ENCODE measurements at regions not wholly inside any gene's neighbourhood (a gene's known extent, or its start where the extent isn't known, plus 50 kb on each side); places are given as distances from the start of the nearest gene placed in this dataset.

DNA sequence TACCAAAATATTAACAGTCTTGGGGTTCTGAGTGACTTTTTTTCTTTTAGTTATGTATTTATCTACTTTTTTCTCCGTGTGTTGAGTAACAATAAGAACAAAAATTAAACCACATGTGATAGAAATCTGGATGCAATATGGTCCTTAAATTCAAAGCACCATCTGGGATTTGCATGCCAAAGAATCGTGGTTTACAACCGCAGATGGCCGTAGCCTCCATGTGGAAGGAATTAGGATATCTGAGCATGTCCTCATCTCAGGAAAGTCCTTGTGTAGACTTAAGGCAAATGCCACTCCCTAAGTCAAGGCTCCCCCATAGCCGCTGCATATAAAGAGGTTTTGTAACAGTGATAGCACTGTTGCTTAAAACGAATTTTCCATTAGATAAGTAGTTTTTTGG is 304.0 kb downstream of the ZEB1 start:
- Histone ChIP-seq H3K4me3 (replicated peaks; ENCODE audit: insufficient read depth, low read length) (no peak overlapping the region), H3K27me3 (ENCODE audit: insufficient read depth, poor library complexity, severe bottlenecking) (no peaks in the 10 kb centered on the region), H3K27ac (replicated peaks) (no peak overlapping the region)
- DNase-seq (ENCODE audit: low read depth in 1 of 2, low spot score in 1 of 2) = no peak
- TF ChIP-seq POLR2AphosphoS5 (IDR thresholded peaks at IDR 0.05; ENCODE audit: low read depth) (no peak), SPI1 (IDR thresholded peaks at IDR 0.05; ENCODE audit: borderline replicate concordance, low read depth) (no peak), GABPA (IDR thresholded peaks at IDR 0.05; ENCODE audit: low read depth) (no peak)
- TF ChIP-seq, protein P1, sequence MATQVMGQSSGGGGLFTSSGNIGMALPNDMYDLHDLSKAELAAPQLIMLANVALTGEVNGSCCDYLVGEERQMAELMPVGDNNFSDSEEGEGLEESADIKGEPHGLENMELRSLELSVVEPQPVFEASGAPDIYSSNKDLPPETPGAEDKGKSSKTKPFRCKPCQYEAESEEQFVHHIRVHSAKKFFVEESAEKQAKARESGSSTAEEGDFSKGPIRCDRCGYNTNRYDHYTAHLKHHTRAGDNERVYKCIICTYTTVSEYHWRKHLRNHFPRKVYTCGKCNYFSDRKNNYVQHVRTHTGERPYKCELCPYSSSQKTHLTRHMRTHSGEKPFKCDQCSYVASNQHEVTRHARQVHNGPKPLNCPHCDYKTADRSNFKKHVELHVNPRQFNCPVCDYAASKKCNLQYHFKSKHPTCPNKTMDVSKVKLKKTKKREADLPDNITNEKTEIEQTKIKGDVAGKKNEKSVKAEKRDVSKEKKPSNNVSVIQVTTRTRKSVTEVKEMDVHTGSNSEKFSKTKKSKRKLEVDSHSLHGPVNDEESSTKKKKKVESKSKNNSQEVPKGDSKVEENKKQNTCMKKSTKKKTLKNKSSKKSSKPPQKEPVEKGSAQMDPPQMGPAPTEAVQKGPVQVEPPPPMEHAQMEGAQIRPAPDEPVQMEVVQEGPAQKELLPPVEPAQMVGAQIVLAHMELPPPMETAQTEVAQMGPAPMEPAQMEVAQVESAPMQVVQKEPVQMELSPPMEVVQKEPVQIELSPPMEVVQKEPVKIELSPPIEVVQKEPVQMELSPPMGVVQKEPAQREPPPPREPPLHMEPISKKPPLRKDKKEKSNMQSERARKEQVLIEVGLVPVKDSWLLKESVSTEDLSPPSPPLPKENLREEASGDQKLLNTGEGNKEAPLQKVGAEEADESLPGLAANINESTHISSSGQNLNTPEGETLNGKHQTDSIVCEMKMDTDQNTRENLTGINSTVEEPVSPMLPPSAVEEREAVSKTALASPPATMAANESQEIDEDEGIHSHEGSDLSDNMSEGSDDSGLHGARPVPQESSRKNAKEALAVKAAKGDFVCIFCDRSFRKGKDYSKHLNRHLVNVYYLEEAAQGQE (IDR thresholded peaks at IDR 0.05; ENCODE audit: insufficient replicate concordance, low read depth) = no peak
- TF ChIP-seq, protein P2, sequence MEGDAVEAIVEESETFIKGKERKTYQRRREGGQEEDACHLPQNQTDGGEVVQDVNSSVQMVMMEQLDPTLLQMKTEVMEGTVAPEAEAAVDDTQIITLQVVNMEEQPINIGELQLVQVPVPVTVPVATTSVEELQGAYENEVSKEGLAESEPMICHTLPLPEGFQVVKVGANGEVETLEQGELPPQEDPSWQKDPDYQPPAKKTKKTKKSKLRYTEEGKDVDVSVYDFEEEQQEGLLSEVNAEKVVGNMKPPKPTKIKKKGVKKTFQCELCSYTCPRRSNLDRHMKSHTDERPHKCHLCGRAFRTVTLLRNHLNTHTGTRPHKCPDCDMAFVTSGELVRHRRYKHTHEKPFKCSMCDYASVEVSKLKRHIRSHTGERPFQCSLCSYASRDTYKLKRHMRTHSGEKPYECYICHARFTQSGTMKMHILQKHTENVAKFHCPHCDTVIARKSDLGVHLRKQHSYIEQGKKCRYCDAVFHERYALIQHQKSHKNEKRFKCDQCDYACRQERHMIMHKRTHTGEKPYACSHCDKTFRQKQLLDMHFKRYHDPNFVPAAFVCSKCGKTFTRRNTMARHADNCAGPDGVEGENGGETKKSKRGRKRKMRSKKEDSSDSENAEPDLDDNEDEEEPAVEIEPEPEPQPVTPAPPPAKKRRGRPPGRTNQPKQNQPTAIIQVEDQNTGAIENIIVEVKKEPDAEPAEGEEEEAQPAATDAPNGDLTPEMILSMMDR (IDR thresholded peaks at IDR 0.05; ENCODE audit: insufficient read depth, low read length) = no peak

DNA sequence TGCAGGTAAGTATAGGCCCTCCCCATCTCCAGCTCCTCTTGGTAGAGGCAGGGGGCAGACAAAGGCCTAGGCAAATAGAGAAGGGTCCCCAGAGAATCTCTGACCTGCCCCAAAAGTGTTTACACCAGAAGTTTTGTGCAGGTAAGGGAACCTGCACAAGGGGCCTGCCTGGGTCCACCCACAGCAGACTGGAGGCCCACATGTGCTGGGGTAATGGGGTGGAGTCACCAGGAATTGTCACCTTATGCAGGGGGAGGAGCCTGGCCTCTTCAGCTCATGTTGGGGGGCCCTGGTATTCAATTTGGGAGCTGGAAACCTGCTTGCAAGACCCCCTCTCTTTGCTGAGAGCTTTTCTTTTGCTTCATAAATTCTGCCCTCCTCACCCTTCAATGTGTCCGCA is 302.7 kb downstream of the ZEB1 start:
- DNase-seq (ENCODE audit: low read depth in 1 of 2, low spot score in 1 of 2) = no peak
- Histone ChIP-seq H3K27me3 (ENCODE audit: insufficient read depth, poor library complexity, severe bottlenecking) (no peaks in the 10 kb centered on the region), H3K27ac (replicated peaks) (no peak overlapping the region), H3K4me3 (replicated peaks; ENCODE audit: insufficient read depth, low read length) (no peak overlapping the region)
- TF ChIP-seq POLR2AphosphoS5 (IDR thresholded peaks at IDR 0.05; ENCODE audit: low read depth) (no peak), SPI1 (IDR thresholded peaks at IDR 0.05; ENCODE audit: borderline replicate concordance, low read depth) (no peak), GABPA (IDR thresholded peaks at IDR 0.05; ENCODE audit: low read depth) (no peak)
- TF ChIP-seq, protein P1 (IDR thresholded peaks at IDR 0.05; ENCODE audit: insufficient replicate concordance, low read depth) = no peak
- TF ChIP-seq, protein P2 (IDR thresholded peaks at IDR 0.05; ENCODE audit: insufficient read depth, low read length) = no peak

DNA sequence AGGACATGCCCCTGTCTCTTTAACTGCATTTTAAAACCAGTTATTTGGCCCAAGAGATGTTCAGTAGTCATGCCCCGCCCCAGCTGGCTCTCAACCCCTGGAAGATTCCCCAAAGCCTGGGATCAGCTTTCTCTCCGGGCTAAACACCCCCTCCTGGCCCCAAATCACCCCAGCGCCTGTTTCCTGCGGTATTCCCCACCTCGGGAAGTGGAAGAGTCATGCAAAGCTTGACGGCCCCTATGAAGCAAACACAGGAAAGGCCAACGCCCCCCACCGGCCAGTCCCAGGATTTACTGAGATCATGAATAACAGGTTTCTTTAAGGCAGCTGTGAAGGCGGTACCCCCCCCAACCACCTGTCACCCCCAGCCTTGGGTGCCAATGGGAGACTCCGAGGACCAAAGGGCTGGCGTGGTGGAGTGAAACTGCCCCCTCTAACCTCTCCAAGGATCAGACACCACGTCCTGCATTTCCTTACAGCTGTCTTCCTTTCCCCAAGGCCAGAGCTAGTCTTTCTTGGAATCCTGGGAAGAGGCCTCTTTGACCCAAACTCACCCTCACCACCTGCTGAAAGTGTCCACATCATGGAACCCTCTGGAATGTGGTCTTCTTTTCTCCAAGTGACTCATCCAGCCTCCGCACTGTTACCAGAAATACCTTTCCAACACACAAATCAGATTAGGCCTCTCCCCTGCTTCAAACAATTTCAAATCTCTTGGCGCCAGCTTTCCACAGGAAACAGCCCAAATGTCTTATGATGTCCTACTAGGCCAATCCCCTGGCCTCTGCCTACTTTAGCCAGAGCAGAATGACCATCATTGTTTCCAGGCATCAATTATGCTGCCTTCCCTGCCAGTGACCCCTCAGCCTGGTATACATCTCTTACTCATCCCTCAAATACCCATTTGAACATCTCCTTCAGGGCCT is 301.5 kb downstream of the ZEB1 start:
- TF ChIP-seq POLR2AphosphoS5 (IDR thresholded peaks at IDR 0.05; ENCODE audit: low read depth) (no peak), SPI1 (IDR thresholded peaks at IDR 0.05; ENCODE audit: borderline replicate concordance, low read depth) (no peak), GABPA (IDR thresholded peaks at IDR 0.05; ENCODE audit: low read depth) (no peak)
- TF ChIP-seq, protein P2 (IDR thresholded peaks at IDR 0.05; ENCODE audit: insufficient read depth, low read length) = no peak
- TF ChIP-seq, protein P1 (IDR thresholded peaks at IDR 0.05; ENCODE audit: insufficient replicate concordance, low read depth) = no peak
- Histone ChIP-seq H3K4me3 (replicated peaks; ENCODE audit: insufficient read depth, low read length) (no peak overlapping the region), H3K27ac (replicated peaks) (no peak overlapping the region), H3K27me3 (ENCODE audit: insufficient read depth, poor library complexity, severe bottlenecking) (no peaks in the 10 kb centered on the region)
- no peak for DNase-seq (ENCODE audit: low read depth in 1 of 2, low spot score in 1 of 2)

Data from HL-60 (cell line).